Stimulated activated CD4-positive, alpha-beta T cell treated with anti-CD3 and anti-CD28 coated beads, Interleukin-15, amount 100 ng/mL, for 24 hours (primary cell): ENCODE measurements at regions not wholly inside any gene's neighbourhood (a gene's known extent, or its start where the extent isn't known, plus 50 kb on each side); places are given as distances from the start of the nearest gene placed in this dataset.

Source experiments
- DNase-seq: peaks from one replicate; pipeline ENCODE4 v3.0.0-alpha.2; 2020

DNA sequence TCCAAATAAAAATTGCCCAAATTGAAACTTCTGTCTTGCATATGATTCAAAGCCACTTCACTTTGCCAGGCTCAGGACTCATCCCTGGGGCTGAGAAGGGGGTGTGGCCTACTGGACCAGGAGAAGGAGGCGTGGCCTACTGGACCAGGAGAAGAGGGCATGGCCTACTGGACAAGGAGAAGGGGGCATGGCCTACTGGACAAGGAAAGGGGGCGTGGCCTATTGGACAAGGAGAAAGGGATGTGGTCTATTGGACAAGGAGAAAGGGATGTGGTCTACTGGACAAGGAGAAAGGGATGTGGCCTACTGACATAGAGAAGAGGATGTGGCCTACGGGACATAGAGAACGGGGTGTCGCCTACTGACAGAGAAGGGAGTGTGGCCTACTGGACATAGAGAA, 405.3 kb downstream of the RRAGC start:
- DNase-seq: no peak

DNA sequence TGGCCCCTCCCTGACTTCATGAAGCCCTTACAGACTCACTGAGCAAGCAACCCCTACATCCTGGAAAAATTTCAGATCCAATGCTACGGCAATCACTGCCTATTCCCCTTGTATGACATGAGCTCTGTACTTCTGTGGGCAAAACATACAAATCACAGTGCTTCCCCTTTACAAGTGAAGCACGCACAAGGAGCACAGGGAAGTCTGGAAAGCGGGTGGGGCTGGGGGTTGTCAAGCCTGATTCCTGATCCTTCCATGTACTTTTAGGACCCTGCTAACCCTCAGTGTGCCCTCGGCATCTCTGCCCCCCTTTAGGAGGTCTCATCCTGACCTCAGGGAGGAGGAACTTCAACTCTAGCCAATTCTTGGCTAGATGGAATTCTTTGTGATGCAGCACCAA, 405.7 kb upstream of the POU3F1 start:
- no peak for DNase-seq

DNA sequence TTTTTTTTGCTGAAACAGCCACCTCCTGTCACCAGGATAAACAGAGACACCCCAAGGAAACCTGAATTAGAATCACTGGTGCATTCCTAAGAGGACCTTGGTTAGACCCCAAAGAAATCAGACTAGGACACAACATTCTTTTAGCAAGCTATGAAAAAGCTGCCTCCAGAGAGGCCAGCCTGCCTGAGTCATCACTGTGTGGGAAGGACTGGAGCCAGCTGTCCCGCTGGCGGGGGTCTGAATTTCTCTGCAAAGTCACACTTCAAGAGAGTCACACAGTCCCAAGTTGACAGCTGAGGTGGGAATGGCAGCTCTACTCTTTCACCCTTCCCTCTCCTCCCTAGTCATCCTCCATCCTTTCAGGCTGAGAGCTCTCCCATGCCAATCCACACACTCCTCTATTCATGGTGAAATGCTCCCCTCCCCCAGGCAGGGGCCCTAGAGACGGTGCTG, 405.0 kb upstream of the POU3F1 start:
- no peak for DNase-seq

DNA sequence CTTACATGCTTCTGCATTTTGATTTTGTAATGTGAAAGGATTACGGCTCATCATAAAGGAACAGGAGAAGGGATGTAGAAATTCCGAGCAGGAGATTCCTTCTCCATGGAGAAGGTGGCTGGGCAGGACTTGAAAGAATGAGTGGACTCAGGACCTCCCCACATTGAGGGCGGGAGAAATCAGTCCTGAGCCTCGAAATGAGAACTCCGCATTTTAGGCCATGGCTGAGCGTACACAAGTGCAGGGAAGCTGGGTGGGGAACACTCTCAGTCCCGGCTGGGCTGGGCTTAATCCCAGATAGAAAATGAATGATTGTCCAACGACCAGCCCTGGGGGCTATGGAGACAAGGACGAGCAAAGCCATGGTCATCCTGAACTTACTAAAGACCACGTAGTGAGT, 402.3 kb upstream of the POU3F1 start:
- no peak for DNase-seq

DNA sequence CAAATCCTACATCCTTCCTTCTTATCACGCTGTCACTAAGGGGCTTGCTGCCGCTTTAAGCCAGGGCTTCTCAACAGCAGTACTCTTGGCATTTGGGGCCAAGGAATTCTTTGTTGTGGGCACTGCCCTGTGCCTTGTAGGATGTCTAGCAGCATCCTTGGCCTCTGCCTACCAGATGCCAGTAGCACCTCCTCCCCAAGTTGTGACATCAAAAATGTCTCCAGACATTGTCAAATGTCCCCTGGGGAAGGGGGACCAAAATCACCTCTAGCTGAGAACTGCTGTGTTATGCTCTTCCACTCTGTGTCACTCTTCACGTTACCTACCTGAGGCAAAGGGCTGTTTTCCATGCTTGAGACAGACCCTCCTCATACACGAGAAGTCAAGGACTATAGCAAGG, 400.3 kb upstream of the POU3F1 start:
- no peak for DNase-seq

DNA sequence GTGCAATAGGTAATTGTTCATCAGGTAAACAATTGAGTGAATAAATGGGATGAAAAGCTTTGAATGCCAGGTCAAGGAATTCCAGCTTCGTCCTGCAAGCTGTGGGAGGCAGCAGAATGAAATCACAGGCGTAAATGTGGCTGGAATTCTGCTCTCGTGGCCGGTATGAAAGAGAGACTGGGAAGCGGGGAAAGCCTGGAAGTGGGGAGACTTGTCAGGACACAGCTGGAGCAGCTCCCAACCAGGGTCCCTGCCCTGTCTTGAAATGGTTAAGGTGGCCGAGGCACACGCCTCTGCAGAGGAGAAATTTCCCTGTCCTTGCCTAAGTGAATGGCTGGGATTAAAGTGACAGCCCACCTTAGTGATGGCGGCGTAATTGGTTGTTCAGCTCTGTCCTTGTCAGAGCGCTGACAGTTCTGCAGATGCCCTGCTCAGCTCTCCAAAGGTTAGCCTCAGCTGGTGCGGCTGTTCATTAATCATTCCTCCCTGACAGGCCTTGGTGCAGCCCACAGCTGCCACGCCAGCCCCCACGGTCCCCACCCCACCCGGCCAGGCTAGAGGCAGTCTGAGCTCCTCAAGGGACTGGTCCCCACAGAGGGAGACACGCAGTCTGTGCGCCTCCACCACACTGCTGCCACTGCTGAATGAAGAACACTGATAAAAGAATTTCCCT, 398.3 kb upstream of the POU3F1 start:
- DNase-seq: no peak

DNA sequence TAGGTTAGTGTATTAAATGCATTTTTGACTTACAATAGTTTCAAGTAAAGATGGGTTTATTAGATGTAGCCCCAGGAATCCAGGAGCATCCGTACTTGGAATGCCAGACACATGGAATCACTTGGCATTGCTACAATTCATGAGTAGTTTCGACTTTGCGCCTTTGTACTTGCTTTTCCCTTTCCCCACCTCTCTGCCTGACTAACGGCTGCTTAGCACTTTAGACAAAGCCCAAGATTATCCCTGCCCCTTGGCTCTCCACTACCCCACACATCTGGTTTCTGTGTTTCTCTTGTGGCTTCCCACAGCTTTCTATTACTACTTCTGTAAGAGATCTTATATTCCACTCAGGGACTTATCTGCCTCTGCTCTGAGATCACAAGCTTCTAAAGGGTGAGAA, 397.7 kb upstream of the POU3F1 start:
- DNase-seq: no peak

DNA sequence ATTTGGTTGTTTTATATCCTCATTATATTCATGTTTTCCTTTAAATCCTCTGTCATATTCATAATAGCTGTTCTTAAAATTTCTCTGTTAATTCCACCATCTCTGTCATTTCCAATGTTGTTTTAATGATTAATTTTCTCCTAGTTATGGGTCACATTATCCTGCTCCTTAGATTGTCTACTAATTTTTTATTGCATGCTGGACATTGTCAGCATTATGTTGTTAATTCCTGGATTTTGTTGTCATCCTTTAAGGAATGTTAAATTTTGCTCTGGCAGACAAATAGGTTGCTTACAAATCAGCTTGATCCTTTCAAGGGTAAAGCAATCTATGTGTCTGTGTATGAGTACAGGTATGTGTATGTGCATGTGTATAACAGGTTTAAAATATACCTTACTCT, 393.8 kb upstream of the POU3F1 start:
- no peak for DNase-seq

DNA sequence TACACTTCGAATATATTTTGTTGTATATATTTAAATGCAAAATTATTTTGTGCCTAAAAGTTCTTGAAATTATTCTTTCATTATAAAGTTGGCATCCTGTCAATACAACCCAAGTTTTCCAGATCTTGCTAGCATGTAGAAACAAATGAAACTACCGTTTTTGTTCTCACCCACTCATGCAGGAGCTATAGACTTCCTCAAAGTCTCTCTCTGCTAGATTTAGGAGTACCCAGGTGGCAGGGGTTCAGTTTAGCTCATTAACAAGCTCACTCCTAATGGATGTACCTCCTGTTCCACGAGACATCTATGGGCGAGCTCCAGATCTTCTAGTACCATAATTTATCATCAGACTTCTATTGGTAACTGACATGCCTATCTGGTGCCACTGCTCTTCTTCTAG, 390.2 kb upstream of the POU3F1 start:
- DNase-seq: no peak

DNA sequence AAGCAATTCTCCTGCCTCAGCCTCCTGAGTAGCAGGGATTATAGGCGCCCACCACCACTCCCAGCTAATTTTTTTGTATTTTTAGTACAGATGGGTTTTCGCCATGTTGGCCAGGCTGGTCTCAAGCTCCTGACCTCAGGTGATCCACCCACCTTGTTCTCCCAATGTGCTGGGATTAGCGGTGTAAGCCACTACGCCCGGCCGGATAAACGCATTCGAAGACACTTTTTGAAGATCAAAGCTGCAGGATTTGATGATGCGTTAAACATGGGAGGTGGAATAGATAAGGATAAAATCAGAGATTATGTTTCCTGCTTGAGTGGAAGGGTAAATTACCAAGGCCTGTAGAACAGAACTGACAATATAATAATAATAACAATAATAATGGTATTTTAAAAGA, 389.4 kb upstream of the POU3F1 start:
- DNase-seq: no peak

DNA sequence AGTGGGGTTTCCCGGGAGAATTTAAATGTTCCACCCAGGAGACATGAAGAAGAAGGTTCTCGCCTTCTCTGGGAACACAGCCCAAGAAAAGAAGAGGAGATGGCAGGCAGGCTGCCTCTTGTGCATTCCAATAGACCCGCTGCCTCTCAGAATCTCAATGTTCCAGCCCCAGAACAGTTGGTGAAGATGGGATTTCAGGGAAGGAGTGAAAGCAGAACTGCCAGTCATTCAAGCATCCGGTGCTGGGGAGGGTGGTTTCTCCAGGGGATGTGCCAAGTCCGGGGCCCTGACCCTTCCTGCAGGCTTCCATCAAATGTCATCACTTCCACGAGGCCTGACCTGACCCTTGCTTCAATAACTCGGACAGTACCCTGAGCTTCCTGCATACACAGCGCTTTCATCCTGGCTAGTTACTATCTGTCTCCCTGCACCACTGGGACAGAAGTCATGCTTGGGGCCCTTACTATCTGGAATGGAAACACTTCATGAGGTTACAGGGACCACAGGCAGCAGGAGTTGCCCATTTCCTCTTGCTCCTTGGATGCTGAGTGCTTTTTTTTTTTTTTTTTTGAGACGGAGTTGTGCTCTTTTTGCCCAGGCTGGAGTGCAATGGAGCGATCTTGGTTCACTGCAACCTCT, 386.6 kb upstream of the POU3F1 start:
- no peak for DNase-seq

DNA sequence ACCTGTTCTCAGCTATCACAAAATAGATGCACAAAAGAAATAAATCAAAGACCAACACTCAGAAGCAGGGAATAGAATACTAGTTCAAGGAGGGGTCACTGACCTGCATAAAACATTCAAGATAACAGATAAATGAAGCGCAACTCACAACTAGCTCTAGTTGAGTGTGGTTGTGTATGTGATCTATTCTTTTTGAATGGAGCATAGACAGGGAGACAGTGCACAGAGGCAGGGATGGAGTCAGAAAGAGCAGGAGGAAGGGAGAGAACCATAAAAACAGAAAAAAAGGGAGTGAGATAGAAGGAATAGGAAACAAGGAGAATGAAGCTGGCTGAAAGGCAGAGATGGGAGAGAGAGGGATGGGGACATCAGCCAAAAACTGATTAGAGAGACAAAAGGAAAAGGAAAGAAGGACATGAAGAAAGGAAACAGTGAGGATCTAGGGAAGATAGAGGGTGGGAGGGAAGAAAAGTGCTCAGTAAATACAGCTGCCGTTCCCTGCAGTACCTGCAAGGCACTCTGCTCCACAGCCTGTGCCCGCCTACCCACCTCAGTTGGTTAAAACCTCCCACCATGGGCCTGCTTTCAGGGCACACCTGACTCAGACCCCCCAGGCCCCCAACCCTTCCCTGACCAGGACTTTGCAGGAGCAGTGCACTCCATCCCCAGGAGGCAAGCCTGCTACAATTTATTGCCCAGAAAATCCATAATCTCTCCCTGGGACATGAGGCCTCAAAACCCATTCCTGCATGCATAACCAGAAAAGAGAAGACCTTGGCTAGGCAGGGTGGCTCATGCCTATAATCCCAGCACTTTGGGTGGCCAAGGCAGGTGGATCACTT, 385.2 kb upstream of the POU3F1 start:
- DNase-seq: no peak

DNA sequence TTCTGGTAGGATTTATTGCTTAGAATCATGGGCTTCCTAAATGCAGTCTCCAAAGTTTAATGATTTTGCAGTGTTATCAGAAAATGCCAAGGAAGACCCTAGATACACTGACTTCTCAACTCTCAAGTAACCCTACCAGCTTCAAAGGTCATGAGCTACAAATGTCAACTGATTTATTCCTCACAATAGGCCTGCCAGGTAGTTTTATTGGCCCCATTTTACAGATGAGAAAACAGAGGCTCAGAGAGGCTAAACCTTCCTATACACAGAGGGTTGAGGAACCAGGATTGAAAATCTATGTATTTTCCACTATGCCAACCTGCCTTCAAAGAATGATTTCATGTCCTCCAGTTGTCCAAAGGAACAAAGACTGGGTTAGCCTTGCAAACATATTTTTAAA, 384.4 kb upstream of the POU3F1 start:
- DNase-seq: no peak

DNA sequence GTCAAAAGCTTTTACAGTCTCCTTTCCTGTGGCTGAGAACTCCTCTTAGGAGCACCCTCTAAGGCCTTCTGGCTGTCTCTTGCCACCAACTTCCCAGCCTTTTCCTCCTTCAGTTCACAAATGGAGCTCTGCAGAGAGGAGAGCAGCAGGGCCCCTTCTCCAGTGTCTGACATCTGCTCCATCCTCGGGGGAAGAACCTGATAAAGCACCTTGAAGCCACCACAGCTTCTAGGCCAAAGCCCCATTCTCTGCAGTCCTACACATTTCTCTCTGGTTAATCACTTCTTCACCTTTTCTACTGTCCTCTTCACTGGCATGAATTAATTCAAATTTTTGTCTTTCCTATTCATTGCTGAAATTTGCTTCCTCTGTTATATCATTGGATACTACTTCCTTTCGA, 378.1 kb upstream of the POU3F1 start:
- no peak for DNase-seq

DNA sequence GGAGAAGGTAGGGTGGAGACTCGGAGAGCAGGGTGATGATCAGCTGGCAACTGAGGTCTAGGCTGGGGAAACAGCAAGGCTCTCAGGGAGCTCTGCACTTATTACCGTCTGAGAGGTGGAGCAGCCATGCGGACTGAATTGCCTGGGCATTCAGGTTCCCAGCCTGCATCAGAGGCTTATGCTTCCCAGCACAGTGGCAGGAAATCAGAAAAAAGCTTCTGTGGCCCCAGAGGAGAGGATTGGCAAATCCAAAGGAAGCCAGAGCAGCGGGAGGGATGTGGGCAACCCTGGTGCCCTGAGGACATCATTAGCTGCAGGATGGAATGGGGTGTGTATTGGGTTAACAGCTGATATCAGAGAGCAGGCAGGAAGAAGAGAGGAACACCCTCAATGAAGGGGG, 374.1 kb upstream of the POU3F1 start:
- DNase-seq: no peak

DNA sequence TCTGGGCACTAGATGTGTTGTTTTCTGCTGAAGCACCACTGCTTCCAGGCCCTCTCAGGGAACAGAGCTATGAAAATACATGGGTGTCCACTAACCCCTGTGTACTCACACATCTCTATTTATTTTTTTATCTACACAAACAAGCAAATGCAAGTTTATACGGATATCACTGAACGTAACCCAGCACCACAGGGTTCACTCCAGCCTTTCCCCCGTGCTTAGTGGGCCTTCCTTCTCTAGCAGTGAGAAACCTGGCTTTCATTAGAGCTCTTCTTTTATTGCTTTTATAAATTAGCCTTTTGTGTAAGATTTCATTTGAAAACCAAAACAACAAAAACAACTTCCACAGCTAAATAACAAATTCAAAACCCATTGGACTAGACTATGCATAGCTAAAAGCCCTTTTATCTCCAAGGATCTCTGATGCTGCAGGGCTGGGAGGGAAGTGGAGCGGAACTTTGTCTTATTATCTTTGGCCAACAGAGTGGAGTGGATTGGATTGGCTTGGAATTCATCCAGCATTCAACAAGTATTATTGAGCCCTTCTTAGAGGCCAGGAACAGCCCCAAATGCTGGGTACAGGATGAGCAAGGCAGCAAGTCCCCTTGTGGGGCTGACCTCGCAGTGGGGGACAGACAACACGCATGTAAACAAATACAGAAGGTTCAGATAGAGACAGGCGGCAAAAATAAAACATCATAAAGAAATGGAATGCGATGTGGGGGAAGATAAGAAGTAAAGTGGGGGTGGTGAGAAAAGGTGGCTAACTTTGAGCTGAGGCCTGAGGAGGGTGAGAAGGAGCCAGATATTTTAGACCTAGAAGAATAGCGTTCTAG, 371.8 kb upstream of the POU3F1 start:
- DNase-seq: no peak

DNA sequence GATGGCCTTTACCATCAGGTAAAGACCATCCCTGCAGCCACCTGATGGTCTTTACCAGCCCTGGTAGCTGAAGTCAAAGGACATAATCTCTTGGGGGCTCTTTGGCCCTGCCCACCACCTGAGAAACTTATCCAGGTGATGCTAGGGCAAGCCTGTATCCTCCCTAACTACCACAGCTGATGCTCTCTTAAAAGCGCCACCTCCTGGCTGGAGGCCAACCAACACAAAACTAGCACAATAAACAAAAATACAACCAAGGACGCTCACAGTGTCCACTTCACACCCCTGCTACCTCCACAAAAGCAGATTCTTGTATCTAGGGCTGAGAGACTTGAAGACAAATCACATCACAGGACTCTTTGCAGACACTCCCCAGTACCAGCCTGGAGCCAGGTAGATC, 357.1 kb upstream of the POU3F1 start:
- peak; percentile 4 for DNase-seq

DNA sequence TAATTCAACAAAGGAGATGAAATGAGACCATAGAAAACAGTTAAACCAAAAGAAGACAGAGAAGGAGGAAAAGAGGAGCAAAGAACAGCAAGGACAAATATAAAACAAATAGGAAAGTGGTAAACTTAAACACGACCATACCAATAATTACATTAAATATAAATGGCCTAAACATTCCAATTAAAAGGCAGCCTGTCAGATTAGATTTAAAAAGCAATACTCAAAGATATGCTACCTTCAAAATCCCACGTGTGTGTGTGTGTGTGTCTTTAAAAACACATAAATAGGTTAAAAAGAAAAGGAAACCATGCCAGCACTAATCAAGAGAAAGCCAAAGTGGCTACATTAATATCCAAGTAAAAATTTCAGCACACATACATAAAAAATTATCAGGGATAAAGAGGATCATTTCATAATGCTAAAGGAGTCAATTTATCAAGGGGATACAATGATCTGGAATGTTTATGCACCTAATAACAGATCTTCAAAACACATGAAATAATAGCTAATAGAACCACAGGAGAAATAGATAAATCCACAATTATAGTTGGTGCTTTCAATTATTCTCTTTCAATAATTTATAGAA, 355.7 kb upstream of the POU3F1 start:
- DNase-seq: no peak

DNA sequence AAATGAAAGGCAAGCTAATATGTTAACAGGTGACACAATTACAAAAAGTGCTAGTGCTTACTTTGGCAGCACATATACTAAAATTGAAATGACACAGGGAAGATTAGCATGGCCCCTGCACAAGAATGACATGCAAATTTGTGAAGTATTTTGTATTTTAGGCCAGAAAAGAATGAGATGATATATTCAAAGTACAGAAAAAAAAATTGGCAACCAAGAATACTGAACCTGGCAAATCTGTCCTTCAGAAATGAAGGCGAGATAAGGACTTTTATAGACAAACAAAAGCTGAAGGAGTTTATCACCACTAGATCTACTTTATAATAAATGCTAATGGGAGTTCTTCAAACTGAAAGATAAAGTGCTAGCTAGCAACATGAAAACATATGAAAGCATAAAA, 350.0 kb upstream of the POU3F1 start:
- DNase-seq: no peak

DNA sequence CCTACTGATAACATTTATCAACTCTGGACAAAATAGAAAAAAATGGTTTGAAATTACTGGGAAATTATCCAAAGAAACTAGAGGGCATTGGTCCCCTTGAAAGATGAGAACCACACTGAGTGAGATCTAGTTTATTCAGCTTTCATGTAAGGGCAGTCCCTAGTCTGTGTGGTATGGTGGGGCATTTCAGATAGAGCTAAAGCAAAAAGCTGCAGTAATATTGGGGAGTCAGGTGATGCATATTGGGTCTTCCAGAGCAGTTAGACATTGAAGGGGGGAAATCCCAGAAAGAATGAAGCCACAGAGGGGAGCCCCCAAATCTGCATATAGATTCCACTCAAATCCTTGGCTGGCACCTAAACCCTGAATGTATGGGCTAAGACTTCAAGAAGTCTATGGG, 347.7 kb upstream of the POU3F1 start:
- no peak for DNase-seq

DNA sequence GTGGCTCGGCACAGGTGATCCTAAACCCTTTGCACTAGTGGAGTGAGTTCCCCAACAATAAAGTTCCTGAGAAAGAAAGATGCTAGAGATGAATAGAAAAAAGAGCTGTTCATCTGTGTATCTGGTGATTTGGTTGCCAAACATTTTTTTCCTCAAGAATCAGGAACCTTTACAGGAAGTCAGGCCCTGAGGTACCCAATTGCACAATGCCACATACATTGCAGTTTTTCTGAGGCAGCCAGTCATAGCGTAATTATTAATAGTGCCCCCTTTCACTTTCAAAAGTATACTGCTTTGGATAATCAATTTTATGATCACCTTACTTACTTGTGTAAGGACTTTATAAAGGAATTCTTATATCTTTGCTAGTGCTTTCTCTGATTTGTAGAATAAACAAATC, 346.3 kb upstream of the POU3F1 start:
- no peak for DNase-seq

DNA sequence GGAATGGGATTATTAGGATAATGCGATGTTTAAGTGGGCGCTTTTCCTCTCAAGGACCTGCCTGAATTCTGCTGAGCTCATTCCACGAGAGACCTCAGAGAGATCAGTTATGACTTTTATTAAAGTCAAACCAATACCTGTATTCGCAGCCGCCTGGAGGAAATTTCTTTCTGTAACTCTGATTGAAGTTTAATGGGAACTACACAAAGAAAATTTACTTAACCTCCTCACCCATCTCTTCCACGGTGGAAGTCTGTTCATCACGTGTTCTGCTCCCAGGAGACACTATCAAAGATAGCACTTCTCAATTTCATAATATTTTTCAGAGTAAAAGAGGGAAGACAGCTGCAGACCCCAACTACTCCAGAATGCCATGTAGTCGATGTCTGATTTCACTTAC, 334.7 kb upstream of the POU3F1 start:
- DNase-seq: no peak

DNA sequence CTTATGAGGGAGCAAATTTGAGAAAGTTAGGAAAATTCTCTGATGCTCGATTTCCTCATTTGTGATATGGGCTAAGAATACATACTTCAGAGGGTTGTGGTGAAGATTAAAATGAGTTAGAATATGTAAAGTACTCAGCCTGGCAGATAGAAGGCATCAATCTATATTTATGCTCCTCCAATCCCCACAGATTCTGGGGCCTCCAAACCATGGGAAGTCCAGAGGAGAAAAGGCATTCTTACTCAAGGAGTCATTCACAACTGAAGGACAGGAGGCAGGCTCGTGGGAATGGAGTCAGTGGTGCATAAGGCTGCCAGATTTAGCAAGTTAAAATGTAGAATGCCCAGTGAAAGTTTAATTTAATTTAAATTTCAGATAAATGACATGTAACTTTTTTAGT, 330.0 kb upstream of the POU3F1 start:
- DNase-seq: no peak
